Mesothelial cell of epicardium (in vitro differentiated cells): ENCODE measurements at regions not wholly inside any gene's neighbourhood (a gene's known extent, or its start where the extent isn't known, plus 50 kb on each side); places are given as distances from the start of the nearest gene placed in this dataset.

Experiments used
- DNase-seq, 2 experiments: peaks; one replicate each; pipeline ENCODE4 v3.0.0; 2021; ENCODE audit warnings: low spot score in 2 of 2; ENCODE audit not compliant: unreplicated experiment in 2 of 2
- H3K27ac Mint-ChIP-seq: 2 replicates; pipeline ENCODE4 v1.8.0; 2021; ENCODE audit warnings: mixed read lengths
- H3K27me3 Mint-ChIP-seq: 2 replicates; pipeline ENCODE4 v1.8.0; 2021; ENCODE audit warnings: low read depth, mixed read lengths
- H3K36me3 Mint-ChIP-seq: 2 replicates; pipeline ENCODE4 v1.8.0; 2021; ENCODE audit warnings: mixed read lengths
- H3K4me1 Mint-ChIP-seq: 2 replicates; pipeline ENCODE4 v1.8.0; 2021; ENCODE audit warnings: mixed read lengths
- H3K4me3 Mint-ChIP-seq: 2 replicates; pipeline ENCODE4 v1.8.0; 2021; ENCODE audit warnings: mild to moderate bottlenecking, moderate library complexity, mixed read lengths
- H3K9me3 Mint-ChIP-seq: 2 replicates; pipeline ENCODE4 v1.8.0; 2021; ENCODE audit warnings: mixed read lengths
- TF ChIP-seq, protein P1 (sequence below): fragments of 200-600 bp; sonication (generic); IDR thresholded peaks from one replicate; pipeline ENCODE4 v1.5.0; 2021; ENCODE audit warnings: antibody characterized with exemption; ENCODE audit not compliant: unreplicated experiment

DNA sequence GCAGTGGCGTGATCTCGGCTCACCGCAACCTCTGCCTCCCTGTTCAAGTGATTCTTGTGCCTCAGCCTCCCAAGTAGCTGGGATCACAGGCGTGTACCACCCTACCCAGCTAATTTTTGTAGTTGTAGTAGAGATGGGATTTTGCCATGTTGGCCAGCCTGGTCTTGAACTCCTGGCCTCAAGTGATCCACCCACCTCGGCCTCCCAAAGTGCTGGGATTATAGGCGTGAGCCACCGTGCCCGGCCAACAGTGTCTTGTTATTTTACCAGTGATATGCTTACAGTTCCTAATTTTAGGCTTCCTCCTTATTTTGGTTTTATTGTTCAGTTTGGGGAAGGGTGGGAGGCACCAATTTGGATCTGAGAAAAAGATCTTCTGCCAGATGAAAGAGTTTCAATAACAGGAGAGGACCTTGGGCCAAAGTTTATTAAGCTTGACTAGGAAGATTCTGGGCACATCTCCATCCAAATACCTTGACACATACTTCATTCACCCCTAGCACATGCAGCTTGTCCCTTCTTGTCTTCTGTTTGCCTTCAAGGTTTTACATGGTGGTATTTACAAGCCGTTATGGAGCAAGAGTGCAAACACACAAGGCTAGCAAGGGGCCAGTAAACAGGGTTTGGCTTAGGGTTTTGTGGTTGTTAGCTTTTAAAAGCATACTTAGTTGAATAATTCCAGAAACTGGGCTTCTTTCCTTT, 168.1 kb upstream of the DMRT1 start:
- DNase-seq: no peak
- H3K9me3 Mint-ChIP-seq: peaks cover 21% of the 10 kb centered on the region
- H3K36me3 Mint-ChIP-seq: peaks cover 20% of the 10 kb centered on the region
- peaks cover 52% of the 10 kb centered on the region for H3K4me1 Mint-ChIP-seq
- peak overlapping the region; percentile 88 for H3K27ac Mint-ChIP-seq
- H3K27me3 Mint-ChIP-seq: no peaks in the 10 kb centered on the region
- TF ChIP-seq, protein P1, sequence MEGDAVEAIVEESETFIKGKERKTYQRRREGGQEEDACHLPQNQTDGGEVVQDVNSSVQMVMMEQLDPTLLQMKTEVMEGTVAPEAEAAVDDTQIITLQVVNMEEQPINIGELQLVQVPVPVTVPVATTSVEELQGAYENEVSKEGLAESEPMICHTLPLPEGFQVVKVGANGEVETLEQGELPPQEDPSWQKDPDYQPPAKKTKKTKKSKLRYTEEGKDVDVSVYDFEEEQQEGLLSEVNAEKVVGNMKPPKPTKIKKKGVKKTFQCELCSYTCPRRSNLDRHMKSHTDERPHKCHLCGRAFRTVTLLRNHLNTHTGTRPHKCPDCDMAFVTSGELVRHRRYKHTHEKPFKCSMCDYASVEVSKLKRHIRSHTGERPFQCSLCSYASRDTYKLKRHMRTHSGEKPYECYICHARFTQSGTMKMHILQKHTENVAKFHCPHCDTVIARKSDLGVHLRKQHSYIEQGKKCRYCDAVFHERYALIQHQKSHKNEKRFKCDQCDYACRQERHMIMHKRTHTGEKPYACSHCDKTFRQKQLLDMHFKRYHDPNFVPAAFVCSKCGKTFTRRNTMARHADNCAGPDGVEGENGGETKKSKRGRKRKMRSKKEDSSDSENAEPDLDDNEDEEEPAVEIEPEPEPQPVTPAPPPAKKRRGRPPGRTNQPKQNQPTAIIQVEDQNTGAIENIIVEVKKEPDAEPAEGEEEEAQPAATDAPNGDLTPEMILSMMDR: no peak
- no peak overlapping the region for H3K4me3 Mint-ChIP-seq

DNA sequence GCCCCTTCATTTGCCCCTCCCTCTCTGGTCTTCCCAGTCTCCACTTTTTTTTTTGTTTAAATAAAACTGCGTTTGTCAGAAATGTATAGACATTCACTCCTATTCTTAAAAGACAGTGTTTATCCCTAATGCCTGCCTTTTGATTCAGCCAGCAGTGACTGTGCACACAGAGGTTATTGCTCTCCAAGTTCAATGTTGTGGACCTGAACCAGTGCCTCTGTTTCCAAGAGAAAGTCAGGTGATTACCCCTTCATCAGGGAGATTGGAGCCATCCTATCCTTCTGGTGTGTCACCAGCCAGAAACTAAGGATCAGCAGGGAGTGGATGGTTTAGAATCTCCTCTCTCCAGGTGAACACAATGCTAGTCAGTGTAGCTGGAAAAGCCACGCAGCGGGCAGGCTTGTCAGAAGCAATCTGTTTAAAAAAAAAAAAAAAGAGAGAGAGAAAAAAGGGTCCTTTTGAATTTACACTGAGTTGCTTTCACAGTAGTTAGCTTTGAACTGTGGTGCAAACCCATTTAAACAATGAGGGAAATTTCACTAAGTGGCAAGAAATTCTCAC, 167.5 kb upstream of the DMRT1 start:
- Mint-ChIP-seq H3K4me3 (no peak overlapping the region), H3K27ac (peak overlapping the region; percentile 88), H3K9me3 (peaks cover 16% of the 10 kb centered on the region), H3K4me1 (peaks cover 56% of the 10 kb centered on the region), H3K27me3 (no peaks in the 10 kb centered on the region), H3K36me3 (peaks cover 15% of the 10 kb centered on the region)
- no peak for DNase-seq
- TF ChIP-seq, protein P1: no peak

DNA sequence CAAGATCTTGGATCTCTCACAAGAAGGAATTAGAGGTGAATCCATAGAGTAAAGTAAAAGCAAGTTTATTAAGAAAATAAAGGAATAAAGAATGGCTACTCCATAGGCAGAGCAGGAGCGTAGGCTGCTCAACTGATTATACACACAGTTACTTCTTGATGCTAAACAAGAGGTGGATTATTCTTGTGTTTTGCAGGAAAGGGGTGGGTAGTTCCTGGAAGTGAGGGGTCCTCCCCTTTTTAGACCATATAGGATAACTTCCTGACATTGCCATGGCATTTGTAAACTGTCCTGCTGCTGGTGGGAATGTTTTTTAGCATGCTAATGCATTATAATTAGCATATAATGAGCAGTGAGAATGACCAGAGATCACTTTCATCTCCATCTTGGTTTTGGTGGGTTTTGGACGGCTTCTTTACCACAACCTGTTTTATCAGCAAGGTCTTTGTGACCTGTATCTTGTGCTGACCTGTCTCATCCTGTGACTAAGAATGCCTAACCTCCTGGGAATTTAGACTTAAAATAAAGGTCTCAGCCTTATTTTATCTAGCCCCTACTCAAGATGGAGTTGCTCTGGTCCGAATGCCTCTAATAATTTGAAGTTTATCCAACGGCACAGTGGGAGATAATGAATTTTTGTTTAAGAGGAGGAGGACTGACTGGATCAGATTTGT, 165.7 kb upstream of the DMRT1 start:
- Mint-ChIP-seq H3K27me3 (no peaks in the 10 kb centered on the region), H3K4me1 (peaks cover 49% of the 10 kb centered on the region), H3K9me3 (no peaks in the 10 kb centered on the region), H3K36me3 (no peaks in the 10 kb centered on the region), H3K27ac (peak overlapping the region; percentile 11), H3K4me3 (no peak overlapping the region)
- TF ChIP-seq, protein P1: no peak
- DNase-seq: no peak

DNA sequence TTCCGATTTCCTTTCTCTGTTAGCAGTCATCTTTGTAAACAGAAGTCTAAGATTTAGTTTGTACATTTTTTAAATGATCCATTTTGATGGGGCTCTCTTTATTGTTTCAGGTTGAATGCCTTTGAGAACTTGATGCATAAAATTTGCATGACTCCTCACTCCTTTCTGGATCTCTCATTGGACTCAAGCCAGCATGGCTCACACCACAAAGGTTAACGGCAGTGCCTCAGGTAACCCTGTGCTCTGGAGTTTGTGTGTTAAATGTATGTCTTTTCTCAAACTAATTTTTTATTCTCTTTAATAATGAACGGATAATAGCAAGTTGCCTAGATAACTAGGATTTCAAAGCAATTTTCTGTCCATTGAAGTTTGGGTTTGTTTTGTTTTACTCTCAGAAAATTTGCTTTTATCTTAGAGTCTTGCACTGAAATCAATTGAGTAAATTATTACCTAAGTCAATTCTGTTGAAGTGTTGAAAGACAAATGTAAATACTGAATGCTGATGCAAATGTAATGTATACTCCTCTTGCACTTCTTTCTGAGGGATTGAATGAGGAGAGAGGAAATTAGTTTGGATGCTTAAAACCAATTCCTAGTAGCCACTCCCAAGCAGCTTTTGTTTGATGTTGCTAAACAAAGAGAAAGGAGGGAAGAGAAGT, 164.6 kb upstream of the DMRT1 start:
- DNase-seq: no peak
- Mint-ChIP-seq H3K9me3 (no peaks in the 10 kb centered on the region), H3K36me3 (no peaks in the 10 kb centered on the region), H3K4me3 (no peak overlapping the region), H3K27me3 (no peaks in the 10 kb centered on the region), H3K27ac (peak overlapping the region; percentile 39), H3K4me1 (peaks cover 46% of the 10 kb centered on the region)
- TF ChIP-seq, protein P1: no peak

DNA sequence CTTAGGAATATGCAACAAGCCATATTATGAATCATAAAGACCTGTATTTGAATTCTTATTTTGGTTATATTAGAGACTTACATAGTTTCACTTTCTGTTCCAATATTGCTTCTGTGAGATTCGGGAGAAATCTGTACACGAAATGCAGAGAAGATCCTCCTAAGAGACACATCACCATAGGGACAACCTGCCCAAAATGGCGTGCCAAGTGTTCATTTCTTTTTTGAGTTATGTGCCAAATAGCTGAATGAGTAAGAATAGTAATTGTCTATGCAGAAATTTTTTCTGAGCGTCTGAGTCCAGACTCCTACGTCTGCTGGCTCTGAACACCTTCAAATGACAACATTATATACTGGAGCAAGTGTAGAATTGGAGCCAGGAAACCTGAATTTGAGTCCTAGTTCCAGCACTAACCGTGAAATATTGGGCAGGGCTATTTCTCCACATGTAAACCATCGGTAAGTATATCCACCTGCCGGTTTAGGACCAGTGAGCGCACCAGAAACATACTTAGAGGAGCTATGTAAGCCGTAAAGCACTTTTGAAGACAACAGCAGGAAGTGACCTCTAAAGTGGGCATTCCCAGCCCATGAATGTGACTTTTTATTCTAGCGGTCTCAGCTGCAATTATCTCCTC, 163.9 kb upstream of the DMRT1 start:
- H3K27me3 Mint-ChIP-seq: no peaks in the 10 kb centered on the region
- DNase-seq: no peak
- H3K36me3 Mint-ChIP-seq: peaks cover under 1% of the 10 kb centered on the region
- H3K27ac Mint-ChIP-seq: peak overlapping the region; percentile 39
- no peak overlapping the region for H3K4me3 Mint-ChIP-seq
- TF ChIP-seq, protein P1: no peak
- H3K4me1 Mint-ChIP-seq: peaks cover 46% of the 10 kb centered on the region
- no peaks in the 10 kb centered on the region for H3K9me3 Mint-ChIP-seq
